ENCODE measurements at regions not wholly inside any gene's neighbourhood (a gene's known extent, or its start where the extent isn't known, plus 50 kb on each side); places are given as distances from the start of the nearest gene placed in this dataset.

DNA sequence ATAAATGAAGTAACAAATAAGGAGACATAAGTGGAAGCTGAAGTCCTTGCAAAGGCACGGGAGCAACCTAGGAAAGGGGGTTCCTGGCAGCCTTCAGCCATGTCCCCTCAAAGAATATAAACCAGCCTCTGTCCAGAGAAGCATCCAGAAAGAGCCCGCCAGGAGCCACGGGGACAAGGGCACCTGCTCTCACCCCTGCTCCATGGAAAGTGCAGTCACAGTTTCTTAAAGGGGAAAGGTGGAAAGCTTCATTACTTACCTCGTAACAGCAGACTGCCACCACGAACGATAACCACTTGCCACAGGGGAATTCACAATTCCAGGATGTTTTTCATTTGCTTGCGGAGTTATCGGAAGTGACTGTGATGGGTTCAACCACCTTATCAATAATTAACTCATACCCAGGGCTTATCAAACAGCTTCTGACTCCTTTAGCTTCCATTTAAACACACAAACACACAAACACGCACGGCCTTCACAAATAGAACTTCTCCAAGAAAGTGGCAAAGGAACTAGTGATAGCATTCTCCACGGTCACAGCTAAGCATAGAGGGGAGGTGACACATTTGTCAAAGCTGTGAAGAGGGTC, 134.2 kb upstream of the IGF1R start:
- Histone ChIP-seq H3K4me3 (ENCODE audit: low read depth in 1 of 2, low read length in 2 of 2) (no peak overlapping the region), H3K27me3 (ENCODE audit: low read depth, low read length) (no peaks in the 10 kb centered on the region), H3K9me3 (ENCODE audit: control insufficient read depth in 1 of 2, low read length in 2 of 2) (no peaks in the 10 kb centered on the region), H3K27ac (ENCODE audit: low read length) (no peak overlapping the region), H3K4me1 (ENCODE audit: control insufficient read depth in 1 of 2, insufficient read depth in 2 of 2, low read length in 2 of 2) (peaks cover 0 to 4% of the 10 kb centered on the region in 2 donors), H3K36me3 (ENCODE audit: control insufficient read depth in 1 of 2, insufficient read depth in 2 of 2, low read length in 2 of 2) (no peaks in the 10 kb centered on the region)

DNA sequence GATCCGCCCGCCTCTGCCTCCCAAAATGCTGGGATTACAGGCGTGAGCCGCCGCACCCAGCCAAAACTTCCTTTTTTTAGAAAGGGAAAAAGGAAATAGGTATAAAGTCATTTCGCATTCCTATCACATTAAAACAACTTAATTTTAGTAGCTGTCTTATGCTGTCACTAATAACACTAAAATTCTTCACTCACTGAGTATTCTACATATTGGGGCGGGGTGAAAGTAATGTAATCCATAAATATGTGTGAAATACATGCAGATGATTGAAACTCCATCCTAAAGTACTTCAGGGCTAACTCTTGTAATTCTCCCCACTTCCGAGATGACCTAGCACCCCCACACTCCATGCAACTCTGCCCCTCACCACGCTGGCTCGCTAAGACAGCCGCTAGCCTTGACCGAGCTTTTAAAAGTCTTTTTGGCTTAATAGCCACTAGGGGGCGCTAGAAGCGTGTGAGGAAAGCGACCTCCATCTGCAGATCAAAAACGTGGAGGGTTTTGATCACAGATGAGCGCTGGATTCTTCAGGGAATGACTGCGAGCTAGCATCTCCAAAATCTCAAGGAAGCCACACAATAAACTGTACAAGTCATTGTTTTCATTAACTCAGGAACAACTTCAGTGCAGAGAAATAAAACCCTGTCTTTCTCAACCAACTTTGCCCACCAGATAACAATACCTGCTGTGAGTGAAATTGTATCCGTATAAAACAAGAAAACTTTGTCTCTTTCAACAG, 129.3 kb upstream of the IGF1R start:
- Histone ChIP-seq H3K36me3 (ENCODE audit: control insufficient read depth in 1 of 2, insufficient read depth in 2 of 2, low read length in 2 of 2) (no peaks in the 10 kb centered on the region), H3K27ac (ENCODE audit: low read length) (no peak overlapping the region), H3K9me3 (ENCODE audit: control insufficient read depth in 1 of 2, low read length in 2 of 2) (no peaks in the 10 kb centered on the region), H3K27me3 (ENCODE audit: low read depth, low read length) (no peaks in the 10 kb centered on the region), H3K4me3 (ENCODE audit: low read depth in 1 of 2, low read length in 2 of 2) (no peak overlapping the region), H3K4me1 (ENCODE audit: control insufficient read depth in 1 of 2, insufficient read depth in 2 of 2, low read length in 2 of 2) (peaks cover 0 to 7% of the 10 kb centered on the region in 2 donors)

DNA sequence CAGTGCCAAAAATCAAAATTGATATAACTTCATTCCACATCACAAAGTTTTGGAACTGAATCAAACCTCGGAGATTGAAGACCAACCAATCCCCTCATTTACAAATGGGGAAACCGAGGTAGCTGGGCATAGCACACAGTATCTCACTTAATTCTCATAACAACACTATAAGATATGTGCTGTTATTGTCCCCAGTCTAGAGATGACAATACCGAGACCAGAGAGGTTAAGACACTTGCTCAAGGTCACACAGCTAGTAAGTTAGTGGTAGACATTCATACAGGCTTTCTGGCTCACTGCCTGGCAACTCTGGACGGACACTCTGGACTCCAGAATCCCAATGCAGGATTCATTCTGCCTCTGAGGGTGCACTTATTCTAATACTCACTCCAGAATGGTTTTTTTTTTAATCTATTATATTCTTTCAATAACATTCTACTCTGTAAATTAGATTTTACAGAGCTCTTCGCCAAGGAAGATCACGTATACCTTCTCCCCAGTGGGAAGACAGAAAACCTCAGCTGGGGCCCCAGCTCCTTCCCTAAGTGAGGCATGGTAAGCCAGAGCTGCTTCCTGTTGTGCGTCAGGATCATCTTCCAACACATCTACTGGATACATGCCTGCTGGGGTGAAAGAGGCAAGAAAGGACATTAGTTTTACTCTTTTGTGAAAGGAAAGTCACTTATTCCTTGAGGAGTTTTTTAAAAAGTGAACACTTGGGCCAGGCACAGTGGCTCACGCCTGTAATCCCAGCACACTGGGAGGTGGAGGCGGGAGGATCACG, 128.4 kb upstream of the IGF1R start:
- Histone ChIP-seq H3K27ac (ENCODE audit: low read length) (no peak overlapping the region), H3K4me1 (ENCODE audit: control insufficient read depth in 1 of 2, insufficient read depth in 2 of 2, low read length in 2 of 2) (peaks cover 0 to 7% of the 10 kb centered on the region in 2 donors), H3K4me3 (ENCODE audit: low read depth in 1 of 2, low read length in 2 of 2) (no peak overlapping the region), H3K36me3 (ENCODE audit: control insufficient read depth in 1 of 2, insufficient read depth in 2 of 2, low read length in 2 of 2) (no peaks in the 10 kb centered on the region), H3K9me3 (ENCODE audit: control insufficient read depth in 1 of 2, low read length in 2 of 2) (no peaks in the 10 kb centered on the region), H3K27me3 (ENCODE audit: low read depth, low read length) (no peaks in the 10 kb centered on the region)

DNA sequence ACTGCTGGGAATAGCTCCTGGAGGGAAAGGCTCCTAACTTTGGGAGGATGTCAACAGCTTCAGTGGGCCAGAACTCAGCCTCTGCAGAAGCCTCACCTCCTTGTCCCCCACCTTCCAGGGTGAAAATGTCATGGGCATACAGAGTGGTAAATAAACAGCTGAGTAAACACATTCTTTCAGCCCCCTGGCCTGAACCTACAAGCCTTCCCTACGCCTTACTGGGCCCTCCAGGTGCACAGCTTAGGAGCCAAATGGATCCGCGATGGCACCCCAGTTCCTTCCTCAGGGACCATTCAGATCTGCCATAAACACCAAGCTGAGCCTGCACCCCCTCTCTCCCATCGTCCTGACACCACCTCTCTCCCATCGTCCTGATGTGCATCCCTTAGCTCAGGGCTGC, 126.2 kb upstream of the IGF1R start:
- H3K36me3 ChIP-seq (ENCODE audit: control insufficient read depth in 1 of 2, insufficient read depth in 2 of 2, low read length in 2 of 2), result no peaks in the 10 kb centered on the region
- no peaks in the 10 kb centered on the region for H3K9me3 ChIP-seq (ENCODE audit: control insufficient read depth in 1 of 2, low read length in 2 of 2)
- no peaks in the 10 kb centered on the region for H3K27me3 ChIP-seq (ENCODE audit: low read depth, low read length)
- no peak overlapping the region for H3K4me3 ChIP-seq (ENCODE audit: low read depth in 1 of 2, low read length in 2 of 2)
- H3K4me1 ChIP-seq (ENCODE audit: control insufficient read depth in 1 of 2, insufficient read depth in 2 of 2, low read length in 2 of 2), result peaks cover 0 to 7% of the 10 kb centered on the region in 2 donors
- H3K27ac ChIP-seq (ENCODE audit: low read length), result no peak overlapping the region

DNA sequence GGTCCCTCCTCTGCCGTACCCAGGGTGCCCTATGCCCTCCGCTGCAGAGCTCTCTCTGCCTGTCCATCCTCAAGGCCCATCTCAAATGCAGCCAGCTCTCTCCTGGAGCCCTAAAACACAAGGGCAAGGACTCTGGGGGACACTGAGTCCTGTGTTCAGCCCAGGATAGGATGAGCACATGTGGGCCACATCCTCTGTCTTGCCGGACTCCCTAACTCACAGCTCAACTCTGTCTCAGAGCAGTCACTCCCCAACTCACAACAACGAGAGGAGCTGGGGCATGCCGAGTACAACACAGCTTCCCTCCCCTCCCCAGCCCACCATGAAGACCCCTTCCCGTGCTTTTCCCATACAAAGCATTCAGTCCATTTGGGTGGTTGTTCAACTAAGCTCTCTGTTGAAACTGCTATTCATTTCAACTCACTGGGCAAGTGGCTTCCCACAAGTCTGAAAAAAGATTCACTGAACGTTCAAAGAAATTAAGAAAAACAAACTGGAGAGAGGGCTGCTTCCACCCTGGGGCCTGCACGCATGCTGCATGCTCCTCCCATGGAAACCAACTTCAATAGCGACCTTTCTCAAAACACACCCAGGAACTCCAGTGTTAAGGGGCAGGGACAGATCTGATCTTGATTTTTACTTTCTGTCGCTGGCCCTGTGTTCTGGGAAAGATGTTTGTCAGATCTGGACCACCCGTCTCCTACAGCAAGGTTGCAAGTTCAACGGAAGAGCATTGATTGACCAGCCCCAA, 124.3 kb upstream of the IGF1R start:
- no peak overlapping the region for H3K4me3 ChIP-seq (ENCODE audit: low read depth in 1 of 2, low read length in 2 of 2)
- H3K4me1 ChIP-seq (ENCODE audit: control insufficient read depth in 1 of 2, insufficient read depth in 2 of 2, low read length in 2 of 2), result peaks cover 0 to 4% of the 10 kb centered on the region in 2 donors
- no peak overlapping the region for H3K27ac ChIP-seq (ENCODE audit: low read length)
- no peaks in the 10 kb centered on the region for H3K27me3 ChIP-seq (ENCODE audit: low read depth, low read length)
- H3K9me3 ChIP-seq (ENCODE audit: control insufficient read depth in 1 of 2, low read length in 2 of 2), result no peaks in the 10 kb centered on the region
- no peaks in the 10 kb centered on the region for H3K36me3 ChIP-seq (ENCODE audit: control insufficient read depth in 1 of 2, insufficient read depth in 2 of 2, low read length in 2 of 2)

DNA sequence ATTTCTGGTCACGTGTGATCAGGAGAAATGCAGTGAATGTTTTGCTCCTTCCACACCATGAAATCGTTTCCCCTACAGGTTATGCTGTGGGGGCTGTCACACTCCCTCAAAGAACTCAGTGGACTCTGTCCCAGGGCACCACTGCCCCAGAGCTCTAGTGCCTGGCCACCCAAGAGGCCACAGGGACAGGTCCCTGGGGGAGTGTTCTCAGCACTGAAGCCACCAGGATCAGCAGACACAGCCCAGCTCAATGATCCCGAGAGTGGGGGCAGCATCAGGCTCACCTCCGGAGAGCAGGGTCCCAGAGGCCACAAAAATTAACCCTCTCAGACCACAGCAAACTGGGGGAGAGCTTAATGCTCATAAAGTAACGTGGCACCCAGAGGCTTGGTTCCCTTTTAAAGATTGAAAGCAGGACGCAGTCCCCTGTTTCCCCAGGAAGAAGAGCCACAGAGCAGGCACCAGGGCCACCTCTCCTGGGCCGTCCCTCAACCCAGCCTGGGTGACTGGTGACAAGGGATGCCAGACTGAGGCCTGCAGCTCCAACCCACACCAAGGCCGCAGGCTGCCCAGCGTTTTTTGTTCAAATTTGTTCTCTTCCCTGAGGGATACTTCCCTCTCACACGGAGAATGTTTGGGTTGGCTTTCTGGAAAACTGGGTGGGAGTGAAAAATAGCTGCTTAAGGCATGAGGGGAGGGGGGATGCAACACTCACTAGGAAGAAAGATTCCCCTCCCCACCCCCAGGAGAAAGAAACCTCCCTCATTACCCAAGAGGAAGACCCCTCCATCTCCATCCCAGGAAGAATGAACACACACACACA, 123.3 kb upstream of the IGF1R start:
- no peaks in the 10 kb centered on the region for H3K36me3 ChIP-seq (ENCODE audit: control insufficient read depth in 1 of 2, insufficient read depth in 2 of 2, low read length in 2 of 2)
- no peak overlapping the region for H3K27ac ChIP-seq (ENCODE audit: low read length)
- no peaks in the 10 kb centered on the region for H3K27me3 ChIP-seq (ENCODE audit: low read depth, low read length)
- no peaks in the 10 kb centered on the region for H3K4me1 ChIP-seq (ENCODE audit: control insufficient read depth in 1 of 2, insufficient read depth in 2 of 2, low read length in 2 of 2)
- no peaks in the 10 kb centered on the region for H3K9me3 ChIP-seq (ENCODE audit: control insufficient read depth in 1 of 2, low read length in 2 of 2)
- no peak overlapping the region for H3K4me3 ChIP-seq (ENCODE audit: low read depth in 1 of 2, low read length in 2 of 2)

DNA sequence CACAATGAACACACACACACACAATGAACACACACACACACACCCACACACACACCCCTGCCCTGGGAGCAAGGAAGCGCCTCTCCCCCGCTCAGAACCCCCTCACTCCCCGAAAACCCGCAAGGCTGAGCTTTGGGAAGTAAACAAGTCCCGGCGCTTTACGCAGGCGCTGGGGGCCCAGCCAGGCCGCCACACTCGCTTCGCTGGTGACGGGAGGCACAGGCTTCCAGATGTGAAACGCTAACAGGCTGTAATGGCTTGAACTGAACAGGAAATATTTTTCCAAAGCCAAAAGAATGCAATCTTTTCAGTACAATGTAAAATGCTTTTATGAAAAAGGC, 122.7 kb upstream of the IGF1R start:
- H3K4me3 ChIP-seq (ENCODE audit: low read depth in 1 of 2, low read length in 2 of 2), result no peak overlapping the region
- no peaks in the 10 kb centered on the region for H3K36me3 ChIP-seq (ENCODE audit: control insufficient read depth in 1 of 2, insufficient read depth in 2 of 2, low read length in 2 of 2)
- H3K9me3 ChIP-seq (ENCODE audit: control insufficient read depth in 1 of 2, low read length in 2 of 2), result no peaks in the 10 kb centered on the region
- no peaks in the 10 kb centered on the region for H3K4me1 ChIP-seq (ENCODE audit: control insufficient read depth in 1 of 2, insufficient read depth in 2 of 2, low read length in 2 of 2)
- H3K27me3 ChIP-seq (ENCODE audit: low read depth, low read length), result no peaks in the 10 kb centered on the region
- H3K27ac ChIP-seq (ENCODE audit: low read length), result peak overlapping the region; percentile 34

DNA sequence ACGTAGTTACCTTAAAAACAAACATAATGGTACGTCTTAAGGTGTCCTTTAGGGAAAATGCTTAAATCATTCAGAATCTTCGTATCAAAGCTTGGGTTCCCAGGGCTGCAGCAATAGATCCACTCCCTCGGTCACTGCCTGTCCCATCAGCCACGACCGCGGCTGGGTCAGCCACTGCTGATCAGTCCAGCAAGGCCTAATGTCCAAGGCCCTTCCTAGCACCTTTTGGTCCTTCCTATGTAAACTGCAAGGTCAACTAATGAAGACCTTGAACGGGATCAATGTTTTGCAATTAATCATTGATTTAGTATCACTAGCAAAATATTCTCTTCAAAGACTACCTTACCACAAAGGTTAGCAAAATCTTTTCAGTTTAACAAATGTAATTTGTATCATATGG, 122.2 kb upstream of the IGF1R start:
- Histone ChIP-seq H3K4me3 (ENCODE audit: low read depth in 1 of 2, low read length in 2 of 2) (no peak overlapping the region), H3K27me3 (ENCODE audit: low read depth, low read length) (no peaks in the 10 kb centered on the region), H3K9me3 (ENCODE audit: control insufficient read depth in 1 of 2, low read length in 2 of 2) (no peaks in the 10 kb centered on the region), H3K4me1 (ENCODE audit: control insufficient read depth in 1 of 2, insufficient read depth in 2 of 2, low read length in 2 of 2) (no peaks in the 10 kb centered on the region), H3K27ac (ENCODE audit: low read length) (peak overlapping the region; percentile 34), H3K36me3 (ENCODE audit: control insufficient read depth in 1 of 2, insufficient read depth in 2 of 2, low read length in 2 of 2) (no peaks in the 10 kb centered on the region)

DNA sequence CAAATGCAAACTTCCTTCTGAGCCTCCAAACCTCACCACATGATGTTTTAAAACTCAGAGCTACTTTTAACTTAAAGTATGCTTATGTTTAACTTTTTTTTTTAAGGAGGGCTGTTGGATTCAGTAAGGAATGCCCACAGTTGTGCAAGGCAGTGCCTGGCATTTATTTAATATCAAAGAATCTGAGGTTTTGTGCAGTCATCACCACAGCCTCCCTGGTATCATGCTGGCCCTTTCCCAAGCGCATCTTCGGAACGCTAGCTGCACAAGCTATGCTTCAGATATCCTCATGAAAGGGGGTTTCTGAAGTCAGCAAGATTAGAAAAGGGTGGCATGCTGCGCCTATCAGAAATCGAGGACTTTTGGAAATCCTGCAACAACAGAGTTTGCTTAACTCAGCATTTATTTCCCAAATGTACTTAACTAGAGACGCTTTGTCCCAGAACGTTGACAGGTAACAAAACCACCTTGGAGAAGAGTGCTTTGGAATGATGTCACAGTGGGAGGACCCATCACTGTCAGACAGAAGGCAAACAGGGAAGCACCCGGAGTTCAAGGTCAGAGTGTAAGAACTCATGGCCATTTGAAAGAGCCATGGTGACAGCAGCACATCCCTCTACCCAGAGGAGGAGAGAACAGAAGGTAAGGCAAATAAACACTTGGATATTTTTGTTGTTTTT, 120.2 kb upstream of the IGF1R start:
- Histone ChIP-seq H3K27me3 (ENCODE audit: low read depth, low read length) (no peaks in the 10 kb centered on the region), H3K9me3 (ENCODE audit: control insufficient read depth in 1 of 2, low read length in 2 of 2) (no peaks in the 10 kb centered on the region), H3K4me1 (ENCODE audit: control insufficient read depth in 1 of 2, insufficient read depth in 2 of 2, low read length in 2 of 2) (no peaks in the 10 kb centered on the region), H3K4me3 (ENCODE audit: low read depth in 1 of 2, low read length in 2 of 2) (no peak overlapping the region), H3K36me3 (ENCODE audit: control insufficient read depth in 1 of 2, insufficient read depth in 2 of 2, low read length in 2 of 2) (no peaks in the 10 kb centered on the region), H3K27ac (ENCODE audit: low read length) (no peak overlapping the region)
